MG63 (cell line): ENCODE measurements at regions not wholly inside any gene's neighbourhood (a gene's known extent, or its start where the extent isn't known, plus 50 kb on each side); places are given as distances from the start of the nearest gene placed in this dataset.

Experiments used
- DNase-seq: peaks from one replicate; pipeline ENCODE4 v3.0.0-alpha.2; 2020
- H3K27me3 ChIP-seq: fragments of 250-450 bp; sonication (Bioruptor Pico); 2 replicates; pipeline ENCODE4 v1.5.1; 2020; ENCODE audit warnings: mild to moderate bottlenecking, moderate library complexity
- H3K36me3 ChIP-seq: fragments of 250-450 bp; sonication (Bioruptor Pico); 2 replicates; pipeline ENCODE4 v1.5.1; 2020; ENCODE audit warnings: mild to moderate bottlenecking, moderate library complexity
- H3K4me3 ChIP-seq: fragments of 250-450 bp; sonication (Bioruptor Pico); 2 replicates; pipeline ENCODE4 v1.5.1; 2020; ENCODE audit warnings: mild to moderate bottlenecking, moderate library complexity
- H3K9me3 ChIP-seq: fragments of 250-450 bp; sonication (Bioruptor Pico); 2 replicates; pipeline ENCODE4 v1.5.1; 2020; ENCODE audit warnings: mild to moderate bottlenecking, moderate library complexity

DNA sequence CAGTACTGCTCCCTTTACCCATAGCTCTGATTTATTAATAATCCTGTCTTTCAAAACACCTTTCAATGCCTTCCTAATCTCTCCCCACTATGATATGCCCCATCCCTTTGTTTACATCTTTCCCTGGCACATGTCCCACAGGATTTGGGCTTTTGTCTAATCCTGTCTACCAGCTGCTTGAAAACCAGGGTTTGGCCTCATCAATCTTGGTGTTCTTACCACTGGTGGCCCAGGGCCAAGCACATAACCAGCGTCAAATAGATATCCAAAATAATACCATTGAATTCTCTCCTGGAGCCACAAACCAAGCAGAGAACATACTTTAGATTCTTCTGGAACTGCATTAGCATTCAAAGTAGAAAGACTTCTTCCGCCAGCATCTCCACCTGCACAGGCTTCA lies 104.8 kb upstream of the PPP2R3A start:
- Histone ChIP-seq H3K9me3 (no peaks in the 10 kb centered on the region), H3K4me3 (no peak overlapping the region), H3K27me3 (peaks cover 16% of the 10 kb centered on the region), H3K36me3 (no peaks in the 10 kb centered on the region)
- DNase-seq: no peak

DNA sequence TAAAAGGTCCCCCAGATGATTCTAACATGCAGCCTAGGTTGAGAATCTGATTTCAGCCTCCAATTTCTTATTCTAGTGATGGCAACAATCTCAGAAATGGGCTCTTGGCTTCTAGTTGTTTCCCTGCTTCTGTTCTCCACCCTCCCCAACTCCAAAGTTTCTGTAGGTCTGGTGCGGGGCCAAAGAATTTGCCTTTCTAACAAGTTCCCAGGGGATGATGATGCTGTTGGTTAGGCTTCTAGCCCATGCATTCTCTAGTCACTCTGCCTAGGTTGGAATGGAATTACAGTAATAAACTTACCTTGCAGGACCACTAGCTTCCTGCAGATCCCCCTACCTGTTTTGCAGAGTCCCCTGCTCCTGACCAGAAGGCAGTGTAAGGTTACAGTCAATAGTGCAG lies 103.2 kb upstream of the PPP2R3A start:
- no peak for DNase-seq
- no peaks in the 10 kb centered on the region for H3K36me3 ChIP-seq
- H3K9me3 ChIP-seq: no peaks in the 10 kb centered on the region
- no peak overlapping the region for H3K4me3 ChIP-seq
- H3K27me3 ChIP-seq: peaks cover 10% of the 10 kb centered on the region

DNA sequence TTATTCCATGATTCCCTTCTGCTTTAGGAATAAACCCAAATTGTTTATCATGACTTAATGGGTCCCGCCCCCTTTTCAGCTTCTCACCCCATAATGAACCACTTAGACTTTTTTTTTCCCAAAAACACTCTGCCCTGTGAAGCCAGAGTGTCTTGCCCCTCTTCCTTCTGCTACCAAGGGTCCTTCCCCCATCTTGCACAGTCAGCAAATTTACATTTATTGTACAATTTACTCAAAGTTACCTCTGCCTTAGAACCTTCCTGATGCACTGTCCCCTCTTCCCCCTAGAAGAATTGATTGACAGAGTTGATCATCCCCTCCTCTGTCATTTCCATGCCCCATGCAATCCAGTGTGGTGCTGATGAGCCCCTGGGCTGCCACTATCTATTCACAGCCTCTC lies 101.5 kb upstream of the PPP2R3A start:
- H3K27me3 ChIP-seq: peaks cover 3% of the 10 kb centered on the region
- no peak overlapping the region for H3K4me3 ChIP-seq
- no peak for DNase-seq
- H3K36me3 ChIP-seq: no peaks in the 10 kb centered on the region
- H3K9me3 ChIP-seq: no peaks in the 10 kb centered on the region

DNA sequence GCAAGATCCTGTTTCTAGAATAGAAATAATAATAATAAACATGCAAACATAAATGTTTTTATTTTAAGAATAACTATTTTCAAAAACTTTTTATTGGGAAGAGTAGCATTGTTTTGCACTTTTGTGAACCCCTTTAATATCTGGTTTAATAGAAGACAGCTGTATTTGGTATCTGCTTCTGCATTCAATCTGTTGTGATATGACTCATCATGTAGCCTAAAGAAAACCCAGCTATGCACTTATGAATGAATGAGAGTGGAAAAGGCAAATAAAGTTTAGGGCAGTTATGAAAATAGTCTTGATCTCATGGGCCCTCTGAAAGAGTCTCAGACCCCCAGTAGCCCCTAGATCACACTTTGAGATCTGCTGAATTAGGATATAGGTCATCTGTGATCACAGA lies 100.4 kb upstream of the PPP2R3A start:
- H3K9me3 ChIP-seq: no peaks in the 10 kb centered on the region
- H3K27me3 ChIP-seq: no peaks in the 10 kb centered on the region; the same call in 1 of the 2 replicates
- no peak for DNase-seq
- no peak overlapping the region for H3K4me3 ChIP-seq
- no peaks in the 10 kb centered on the region for H3K36me3 ChIP-seq

DNA sequence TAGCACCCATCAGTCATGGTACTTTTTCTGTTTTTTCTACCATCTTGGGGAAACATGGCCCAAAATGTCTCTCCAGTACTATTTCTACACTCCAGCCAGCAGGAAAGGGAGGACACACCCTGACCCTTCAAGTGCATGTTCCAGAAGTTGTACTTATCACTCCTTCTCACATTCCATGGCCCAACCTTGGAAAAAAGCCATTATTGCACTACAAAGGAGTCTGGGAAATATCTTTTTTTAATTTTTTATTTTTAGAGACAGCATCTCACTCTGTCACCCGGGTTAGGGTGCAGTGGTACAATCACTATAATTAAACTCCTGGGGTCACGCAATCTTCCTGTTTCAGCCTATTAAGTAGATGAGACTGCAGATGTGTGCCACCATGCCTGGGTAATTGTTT lies 100.0 kb upstream of the PPP2R3A start:
- H3K4me3 ChIP-seq: no peak overlapping the region
- no peak for DNase-seq
- H3K36me3 ChIP-seq: no peaks in the 10 kb centered on the region
- no peaks in the 10 kb centered on the region for H3K9me3 ChIP-seq
- no peaks in the 10 kb centered on the region; the same call in 1 of the 2 replicates for H3K27me3 ChIP-seq

DNA sequence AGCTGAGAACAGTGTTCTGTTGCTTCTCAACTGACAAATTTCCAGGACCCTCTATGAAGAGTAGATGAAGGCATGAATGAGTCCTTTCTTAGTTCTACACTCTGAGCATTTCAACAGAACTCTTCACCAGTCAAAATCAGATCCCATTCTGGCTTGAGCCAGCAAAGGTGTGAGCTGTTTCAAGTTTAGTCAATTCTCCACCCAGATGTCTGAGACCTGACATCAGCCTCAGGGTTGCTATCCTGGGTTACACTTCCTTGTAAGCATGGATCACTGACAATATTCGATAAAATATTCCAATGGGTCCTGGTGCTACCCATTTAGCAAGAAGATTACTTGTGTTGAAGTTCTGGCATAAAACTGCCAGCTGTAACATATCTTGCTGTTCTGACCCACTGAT lies 97.6 kb upstream of the PPP2R3A start:
- no peaks in the 10 kb centered on the region for H3K9me3 ChIP-seq
- no peak overlapping the region for H3K4me3 ChIP-seq
- H3K36me3 ChIP-seq: no peaks in the 10 kb centered on the region
- DNase-seq: no peak
- no peaks in the 10 kb centered on the region; the same call in 1 of the 2 replicates for H3K27me3 ChIP-seq

DNA sequence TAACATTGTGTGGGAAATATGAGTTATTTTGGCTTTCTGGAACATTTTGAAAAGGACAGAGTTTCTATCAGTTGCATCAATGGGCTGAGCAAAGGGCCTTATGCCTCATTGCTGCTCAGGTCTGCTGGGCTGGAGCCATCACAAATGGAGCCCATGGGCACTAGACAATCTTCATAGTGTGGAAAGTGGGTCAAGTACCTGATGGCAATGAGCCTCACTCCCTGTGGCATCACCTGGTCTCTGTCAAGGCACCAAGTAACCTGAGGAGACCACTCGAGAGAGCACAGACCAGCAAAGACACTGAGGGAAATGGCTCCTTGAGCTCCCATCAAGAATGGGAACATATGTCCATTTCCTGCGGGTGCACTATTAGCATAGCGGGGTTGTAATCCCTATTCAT lies 96.7 kb upstream of the PPP2R3A start:
- DNase-seq: no peak
- Histone ChIP-seq H3K9me3 (no peaks in the 10 kb centered on the region; the same call in 1 of the 2 replicates), H3K27me3 (no peaks in the 10 kb centered on the region), H3K4me3 (no peak overlapping the region), H3K36me3 (no peaks in the 10 kb centered on the region)

DNA sequence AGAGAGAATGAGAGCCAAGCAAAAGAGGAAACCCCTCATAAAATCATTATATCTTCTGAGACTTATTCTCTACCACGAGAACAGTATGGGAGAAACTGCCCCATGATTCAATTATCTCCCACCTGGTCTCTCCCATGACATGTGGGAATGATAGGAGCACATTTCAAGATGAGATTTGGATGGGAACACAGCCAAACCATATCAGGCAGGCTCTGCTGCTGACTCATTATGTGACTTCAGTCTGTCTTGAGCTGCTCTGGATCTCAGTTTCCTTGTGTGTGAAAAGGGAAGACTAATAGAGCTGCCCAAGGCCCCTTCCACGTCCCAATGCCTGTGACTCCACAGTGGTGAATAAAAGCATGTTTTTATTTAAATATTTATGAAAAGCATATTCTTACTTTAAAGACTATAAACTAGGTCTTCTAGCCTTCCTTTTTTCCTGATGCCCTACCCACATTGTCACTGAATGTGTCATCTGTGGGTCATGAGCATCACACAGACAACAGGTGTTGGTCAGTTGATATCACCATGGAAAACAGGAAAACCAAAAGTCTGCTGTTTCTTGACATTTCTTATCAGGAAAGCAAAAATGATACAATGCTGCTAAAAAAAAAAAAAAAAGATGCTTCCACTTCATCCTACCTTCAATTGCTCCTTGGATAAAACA lies 96.0 kb upstream of the PPP2R3A start:
- DNase-seq: no peak
- Histone ChIP-seq H3K9me3 (no peaks in the 10 kb centered on the region; the same call in 1 of the 2 replicates), H3K4me3 (no peak overlapping the region), H3K27me3 (no peaks in the 10 kb centered on the region), H3K36me3 (no peaks in the 10 kb centered on the region)

DNA sequence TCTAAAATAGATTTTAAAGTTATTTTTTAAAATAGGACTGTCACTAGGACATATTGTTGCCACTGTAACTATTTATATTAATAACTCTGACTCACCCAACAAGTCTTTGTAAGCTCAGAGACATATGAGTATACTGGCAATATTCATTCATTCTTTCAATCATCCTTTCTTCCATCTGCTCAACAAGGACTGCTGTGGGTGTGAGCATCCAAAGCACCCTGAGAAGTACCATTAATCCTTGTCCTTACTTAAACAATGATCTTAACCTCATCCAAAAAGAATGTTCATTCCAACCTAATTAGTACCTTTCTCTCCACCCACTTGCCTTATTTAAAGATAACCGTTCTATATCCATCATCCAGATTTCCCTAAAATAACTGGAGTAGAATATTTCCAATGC lies 94.2 kb upstream of the PPP2R3A start:
- Histone ChIP-seq H3K36me3 (no peaks in the 10 kb centered on the region), H3K9me3 (peaks cover 4% of the 10 kb centered on the region), H3K27me3 (no peaks in the 10 kb centered on the region), H3K4me3 (no peak overlapping the region)
- DNase-seq: no peak

DNA sequence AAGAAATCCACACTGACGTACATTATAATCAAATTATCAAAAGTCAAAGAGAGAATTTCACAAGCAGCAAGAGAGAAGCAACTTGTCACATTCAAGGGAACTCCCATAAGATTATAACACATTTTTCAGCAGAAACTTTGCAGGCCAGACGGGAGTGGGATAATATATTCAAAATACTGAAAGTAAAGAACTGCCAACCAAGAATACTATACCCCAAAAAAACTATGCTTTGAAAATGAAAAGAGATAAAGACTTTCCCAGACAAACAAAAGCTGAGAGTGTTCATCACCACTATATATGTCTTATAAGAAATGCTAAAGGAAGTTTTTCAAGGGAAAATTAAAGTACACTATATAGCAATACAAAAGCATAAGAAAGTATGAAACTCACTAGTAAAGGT lies 91.5 kb upstream of the PPP2R3A start:
- Histone ChIP-seq H3K9me3 (peaks cover 10% of the 10 kb centered on the region), H3K36me3 (no peaks in the 10 kb centered on the region), H3K4me3 (no peak overlapping the region), H3K27me3 (no peaks in the 10 kb centered on the region)
- DNase-seq: no peak

DNA sequence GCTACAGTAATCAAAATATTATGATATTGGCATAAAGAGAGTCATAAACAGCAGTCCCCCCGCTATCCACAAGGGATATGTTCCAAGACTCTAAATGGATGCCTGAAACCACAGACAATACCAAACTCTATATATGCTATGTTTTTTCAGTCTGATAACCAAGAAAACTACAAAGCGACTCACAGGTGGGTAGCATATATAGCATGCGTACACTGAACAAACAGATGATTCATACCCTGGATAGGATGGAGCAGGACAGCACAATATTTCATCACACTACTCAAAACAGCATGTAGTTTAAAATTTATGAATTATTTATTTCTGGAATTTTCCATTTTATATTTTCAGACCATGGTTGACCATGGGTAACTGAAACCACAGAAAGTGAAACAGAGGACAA lies 87.0 kb upstream of the PPP2R3A start:
- no peak for DNase-seq
- H3K4me3 ChIP-seq: no peak overlapping the region
- H3K9me3 ChIP-seq: peaks cover 10% of the 10 kb centered on the region
- H3K27me3 ChIP-seq: no peaks in the 10 kb centered on the region
- no peaks in the 10 kb centered on the region for H3K36me3 ChIP-seq

DNA sequence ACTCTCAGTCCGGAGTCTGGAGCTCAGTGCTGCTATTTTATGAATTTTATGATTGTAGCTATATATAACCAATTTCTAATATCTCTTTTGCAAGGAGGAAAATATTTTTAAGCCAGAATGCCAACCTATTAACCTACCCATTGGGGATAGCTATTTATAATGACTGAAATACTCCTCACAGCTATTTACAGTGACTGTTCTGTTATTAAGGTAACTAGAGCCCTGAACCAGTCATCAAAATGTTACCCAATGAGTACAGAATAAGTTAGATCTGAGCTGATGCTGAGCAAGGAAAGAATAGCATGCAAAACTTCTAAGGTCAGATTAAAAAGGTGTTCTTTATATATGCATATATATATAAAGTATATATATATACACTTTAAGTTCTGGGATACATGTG lies 79.6 kb upstream of the PPP2R3A start:
- Histone ChIP-seq H3K4me3 (no peak overlapping the region), H3K36me3 (no peaks in the 10 kb centered on the region), H3K27me3 (no peaks in the 10 kb centered on the region), H3K9me3 (0 out of 2 replicates have a peak, but pooled peaks cover under 1% of the 10 kb centered on the region)
- no peak for DNase-seq

DNA sequence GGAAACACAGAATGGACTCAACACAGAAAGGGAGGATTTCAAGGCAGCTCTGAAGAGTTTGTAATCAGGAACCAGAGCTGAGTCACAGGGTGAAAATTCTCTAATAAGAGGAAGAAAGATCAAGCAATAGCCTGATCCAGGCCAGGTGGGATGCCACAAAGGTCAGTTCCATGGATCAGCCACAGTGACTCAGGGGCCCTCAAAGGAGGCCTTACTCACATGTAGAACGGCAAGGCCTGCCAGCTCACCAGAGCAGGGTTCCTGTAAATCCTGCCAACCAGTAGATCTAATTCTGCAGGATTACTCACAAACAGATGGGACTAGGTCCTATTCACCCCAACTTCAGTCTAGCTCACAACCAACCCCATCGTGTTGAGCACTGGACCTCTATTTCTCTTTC lies 78.3 kb upstream of the PPP2R3A start:
- Histone ChIP-seq H3K4me3 (no peak overlapping the region), H3K27me3 (no peaks in the 10 kb centered on the region), H3K36me3 (no peaks in the 10 kb centered on the region), H3K9me3 (peaks cover 4% of the 10 kb centered on the region; the same call in 1 of the 2 replicates)
- peak; percentile 71 for DNase-seq

DNA sequence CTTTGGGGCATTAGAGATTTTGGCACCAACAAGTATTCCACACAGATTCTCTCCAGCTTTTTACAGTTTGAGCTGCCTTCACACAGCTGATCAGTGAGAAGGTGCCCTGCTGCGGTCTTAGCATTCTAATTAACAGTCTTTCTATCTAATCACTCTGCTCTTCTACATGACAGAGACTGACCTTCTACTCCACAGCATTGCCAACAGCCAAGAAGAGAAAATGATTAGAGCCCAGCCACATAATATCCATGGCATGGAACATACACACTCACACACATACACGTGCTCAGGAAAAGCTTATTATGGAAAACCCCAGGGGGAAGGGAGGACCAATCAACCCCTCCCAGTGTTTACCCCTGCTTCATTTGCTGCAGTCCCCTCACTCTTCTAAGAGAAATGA lies 76.1 kb upstream of the PPP2R3A start:
- H3K4me3 ChIP-seq: no peak overlapping the region
- no peaks in the 10 kb centered on the region for H3K36me3 ChIP-seq
- H3K27me3 ChIP-seq: no peaks in the 10 kb centered on the region
- peaks cover 4% of the 10 kb centered on the region; the same call in 1 of the 2 replicates for H3K9me3 ChIP-seq
- DNase-seq: no peak

DNA sequence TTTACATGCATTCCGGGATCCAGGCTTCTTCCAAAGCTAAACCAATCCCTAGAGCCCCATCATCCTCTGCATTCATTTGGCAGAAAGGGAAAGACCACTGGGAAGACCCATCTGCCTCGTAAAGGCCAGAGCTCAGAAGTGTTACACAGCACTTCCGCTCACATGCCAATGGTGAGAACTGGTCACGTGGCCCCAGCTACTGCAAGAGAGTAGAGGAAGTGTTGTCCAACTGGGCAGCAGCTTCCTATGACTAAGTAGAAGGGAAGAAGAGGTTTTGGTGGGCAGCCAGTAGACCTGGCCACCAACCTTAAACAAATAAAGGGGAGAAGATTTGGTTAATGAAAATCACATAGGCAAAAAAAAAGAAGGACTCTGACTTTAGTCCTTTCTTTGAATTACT lies 74.4 kb upstream of the PPP2R3A start:
- H3K9me3 ChIP-seq: peaks cover 4% of the 10 kb centered on the region; the same call in 1 of the 2 replicates
- H3K4me3 ChIP-seq: no peak overlapping the region
- peak; percentile 73 for DNase-seq
- no peaks in the 10 kb centered on the region for H3K36me3 ChIP-seq
- H3K27me3 ChIP-seq: no peaks in the 10 kb centered on the region

DNA sequence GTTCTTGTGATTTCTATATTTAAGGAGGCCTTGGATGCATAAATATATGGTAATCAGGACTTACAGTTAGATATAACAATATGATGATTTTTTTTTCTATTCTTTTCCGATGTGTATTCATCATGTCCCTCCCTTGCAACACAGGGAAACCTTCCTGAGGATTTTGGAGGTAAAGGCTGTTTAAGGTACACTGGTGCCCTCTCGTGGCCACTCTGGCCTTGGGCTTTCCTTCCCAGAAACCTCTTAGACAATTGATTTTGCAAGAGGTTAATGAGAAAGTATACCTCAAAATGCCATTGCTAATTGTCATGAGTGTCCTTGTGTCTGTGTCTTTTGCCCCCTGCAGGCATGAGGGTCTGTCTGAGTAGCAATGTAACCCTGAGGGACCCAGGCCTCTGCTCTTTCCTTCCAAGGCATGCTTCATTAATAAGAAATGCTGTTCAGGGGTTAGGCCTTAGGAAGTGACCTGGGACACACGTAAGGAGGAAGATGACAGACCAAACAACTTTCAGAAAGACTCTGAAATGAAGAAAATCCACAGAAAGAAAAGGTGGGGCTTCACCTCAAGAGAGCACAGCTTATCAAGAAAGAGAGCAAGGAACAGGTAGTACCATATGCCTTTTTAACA lies 70.3 kb upstream of the PPP2R3A start:
- DNase-seq: peak; percentile 49
- Histone ChIP-seq H3K4me3 (no peak overlapping the region), H3K9me3 (peaks cover 4% of the 10 kb centered on the region; the same call in 1 of the 2 replicates), H3K27me3 (no peaks in the 10 kb centered on the region), H3K36me3 (no peaks in the 10 kb centered on the region)

DNA sequence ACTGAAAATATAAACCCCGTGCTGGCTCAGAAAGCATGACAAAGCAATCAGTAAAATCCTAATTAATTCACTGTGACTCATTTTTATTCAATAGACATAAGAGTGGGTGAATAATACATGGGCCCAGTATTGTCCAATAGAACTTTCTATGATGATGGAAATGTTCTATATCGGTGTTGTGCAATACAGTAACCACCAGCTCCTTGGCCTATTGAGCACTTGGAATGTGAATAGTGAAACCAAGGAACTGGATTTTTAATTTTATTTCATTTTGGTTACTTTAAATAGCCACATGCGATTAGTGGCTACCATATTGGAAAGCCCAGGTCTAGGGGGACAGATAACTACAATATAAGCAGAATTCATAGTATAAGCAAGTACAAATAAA lies 69.8 kb upstream of the PPP2R3A start:
- Histone ChIP-seq H3K27me3 (no peaks in the 10 kb centered on the region), H3K4me3 (no peak overlapping the region), H3K36me3 (no peaks in the 10 kb centered on the region), H3K9me3 (peaks cover 6% of the 10 kb centered on the region)
- DNase-seq: no peak

DNA sequence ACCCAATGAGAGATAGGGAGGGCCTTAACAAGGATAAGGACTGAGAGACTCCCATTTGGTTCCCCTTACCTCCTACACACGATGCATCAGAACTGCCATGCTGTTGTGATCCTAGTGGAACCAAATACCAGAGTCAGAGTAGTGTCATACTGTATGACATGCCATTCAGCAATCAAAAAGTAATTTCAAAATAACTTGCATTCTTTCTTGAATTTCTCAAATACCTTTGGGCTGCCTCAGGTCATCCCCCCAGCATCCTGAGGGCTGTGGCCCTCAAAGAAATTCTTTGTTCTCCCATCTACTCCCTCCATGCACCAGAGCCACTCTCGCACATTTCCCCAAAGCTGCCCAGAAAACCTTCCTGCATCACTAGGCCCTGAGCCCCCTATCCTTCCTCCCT lies 68.9 kb upstream of the PPP2R3A start:
- Histone ChIP-seq H3K9me3 (peaks cover 7% of the 10 kb centered on the region), H3K36me3 (no peaks in the 10 kb centered on the region), H3K27me3 (no peaks in the 10 kb centered on the region), H3K4me3 (no peak overlapping the region)
- DNase-seq: peak; percentile 5
